Hepatocyte (in vitro differentiated cells): ENCODE measurements at regions not wholly inside any gene's neighbourhood (a gene's known extent, or its start where the extent isn't known, plus 50 kb on each side); places are given as distances from the start of the nearest gene placed in this dataset.

Experiments used
- EZH2phosphoT487 ChIP-seq: fragments of 200-600 bp; sonication (generic); IDR thresholded peaks from one replicate; pipeline ENCODE4 v1.6.1; 2018; ENCODE audit warnings: antibody characterized with exemption, mild to moderate bottlenecking, low read depth, moderate library complexity; ENCODE audit not compliant: unreplicated experiment, severe bottlenecking
- TF ChIP-seq, protein P1 (sequence below): fragments of 200-600 bp; sonication (generic); IDR thresholded peaks from 2 replicates; pipeline ENCODE4 v1.5.1; 2016; ENCODE audit warnings: antibody characterized with exemption, mild to moderate bottlenecking; ENCODE audit not compliant: poor library complexity

DNA sequence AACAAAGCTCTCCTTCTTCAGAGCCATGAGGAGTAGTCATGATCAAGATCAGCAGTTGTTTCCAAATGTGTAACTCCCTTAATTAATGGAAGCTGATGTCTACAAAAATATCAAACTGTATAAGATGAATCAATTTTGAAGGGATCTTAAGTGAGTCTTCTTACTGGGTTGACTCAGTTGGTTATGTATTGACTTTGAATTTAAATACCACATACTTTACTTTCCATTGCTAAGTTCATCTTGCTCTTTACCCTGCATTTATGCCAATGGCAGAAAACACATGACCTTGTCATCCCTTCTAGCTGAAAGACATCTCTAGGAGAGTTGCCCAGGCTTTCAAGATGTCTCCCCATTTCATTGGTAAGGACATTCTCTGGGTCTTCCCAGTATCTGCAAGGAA lies 123.2 kb upstream of the STMND1 start:
- TF ChIP-seq EZH2phosphoT487 = no peak
- TF ChIP-seq, protein P1, sequence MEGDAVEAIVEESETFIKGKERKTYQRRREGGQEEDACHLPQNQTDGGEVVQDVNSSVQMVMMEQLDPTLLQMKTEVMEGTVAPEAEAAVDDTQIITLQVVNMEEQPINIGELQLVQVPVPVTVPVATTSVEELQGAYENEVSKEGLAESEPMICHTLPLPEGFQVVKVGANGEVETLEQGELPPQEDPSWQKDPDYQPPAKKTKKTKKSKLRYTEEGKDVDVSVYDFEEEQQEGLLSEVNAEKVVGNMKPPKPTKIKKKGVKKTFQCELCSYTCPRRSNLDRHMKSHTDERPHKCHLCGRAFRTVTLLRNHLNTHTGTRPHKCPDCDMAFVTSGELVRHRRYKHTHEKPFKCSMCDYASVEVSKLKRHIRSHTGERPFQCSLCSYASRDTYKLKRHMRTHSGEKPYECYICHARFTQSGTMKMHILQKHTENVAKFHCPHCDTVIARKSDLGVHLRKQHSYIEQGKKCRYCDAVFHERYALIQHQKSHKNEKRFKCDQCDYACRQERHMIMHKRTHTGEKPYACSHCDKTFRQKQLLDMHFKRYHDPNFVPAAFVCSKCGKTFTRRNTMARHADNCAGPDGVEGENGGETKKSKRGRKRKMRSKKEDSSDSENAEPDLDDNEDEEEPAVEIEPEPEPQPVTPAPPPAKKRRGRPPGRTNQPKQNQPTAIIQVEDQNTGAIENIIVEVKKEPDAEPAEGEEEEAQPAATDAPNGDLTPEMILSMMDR = no peak
